COLO829 (cell line): ENCODE measurements at regions not wholly inside any gene's neighbourhood (a gene's known extent, or its start where the extent isn't known, plus 50 kb on each side); places are given as distances from the start of the nearest gene placed in this dataset.

ENCODE experiments used
- DNase-seq: peaks from one replicate; pipeline ENCODE4 v3.0.0; 2012; ENCODE audit warnings: low spot score

GRCh38 chr6:169082093-169082492 lies 171.6 kb downstream of the THBS2 start:
- DNase-seq = no peak

- DNase-seq = no peak
Measured at GRCh38 chr6:169081248-169081647, 172.4 kb downstream of the THBS2 start.

GRCh38 chr6:169079650-169080049 lies 174.0 kb downstream of the THBS2 start:
- peak; percentile 64 for DNase-seq

GRCh38 chr6:169078399-169079145 lies 175.1 kb downstream of the THBS2 start:
- no peak for DNase-seq

GRCh38 chr6:169075915-169076654 lies 177.6 kb downstream of the THBS2 start:
- no peak for DNase-seq

DNA sequence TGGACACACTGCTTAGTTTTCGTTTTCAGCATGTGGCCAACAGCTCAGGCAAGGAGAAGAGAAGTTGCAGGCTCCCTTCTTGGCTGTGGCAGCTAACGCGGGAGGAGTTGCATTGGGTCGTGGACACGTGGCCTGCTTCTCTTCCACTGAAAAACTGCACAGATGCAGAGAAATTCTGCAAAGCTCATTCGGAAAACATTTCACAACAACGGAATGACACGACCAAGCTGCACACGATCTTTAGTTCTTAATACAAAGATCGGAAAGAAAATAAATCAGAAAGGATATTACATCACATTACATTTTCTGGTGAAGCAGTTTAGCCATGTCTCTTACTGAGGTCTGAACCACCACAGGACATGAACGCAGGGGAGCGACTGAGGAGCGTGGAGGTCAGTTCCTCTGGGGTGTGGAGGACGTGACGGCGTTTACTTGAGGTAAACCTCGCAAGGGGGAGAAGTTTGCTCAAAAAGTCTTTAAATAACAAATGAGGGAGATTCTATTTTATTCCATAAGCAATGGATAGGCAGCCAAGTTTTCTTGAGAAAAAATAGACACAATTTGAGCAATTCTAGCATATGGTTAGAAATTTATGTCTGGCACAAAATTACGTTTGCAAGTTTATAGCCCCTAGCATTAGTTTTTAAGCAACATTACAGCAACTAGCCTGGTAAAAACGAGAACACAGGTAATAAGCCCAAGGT lies 178.3 kb downstream of the THBS2 start:
- no peak for DNase-seq

DNA sequence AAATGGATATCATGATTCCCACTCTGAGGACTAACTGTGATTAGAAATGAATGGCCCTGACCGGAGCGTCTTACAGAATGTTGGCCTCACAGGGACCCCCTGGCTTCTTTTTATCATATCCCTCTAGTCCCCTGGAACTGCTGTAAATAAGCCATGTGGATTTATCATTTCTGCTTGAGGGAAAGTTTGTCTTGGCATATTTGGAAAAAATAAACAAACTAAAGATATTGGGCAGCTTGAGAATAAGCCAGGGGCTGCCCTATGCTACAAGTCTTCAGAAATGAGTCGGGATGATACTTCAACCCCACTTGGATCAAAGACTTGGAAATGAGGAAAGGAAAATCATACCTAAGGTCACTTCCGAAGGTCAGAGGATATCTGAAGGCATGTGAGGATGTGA lies 179.1 kb downstream of the THBS2 start:
- DNase-seq = no peak

DNA sequence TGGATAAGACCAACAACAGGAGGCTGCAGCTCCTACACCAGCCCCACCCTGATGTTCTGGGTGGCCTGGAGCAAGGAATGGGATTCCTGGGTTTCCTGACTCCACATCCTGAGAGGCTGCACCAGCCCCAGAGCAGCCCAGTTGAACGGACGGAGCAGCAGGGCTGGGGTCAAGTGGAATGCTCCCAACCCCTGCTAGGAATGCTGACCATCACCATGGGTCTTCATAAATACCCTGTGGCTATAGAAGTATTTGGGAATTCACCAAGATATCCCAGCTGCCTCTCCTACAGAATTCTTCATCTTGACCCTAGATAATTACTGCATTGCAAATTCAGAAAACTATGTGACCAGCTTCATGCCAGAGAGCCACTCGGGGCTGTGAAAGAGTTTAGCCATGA lies 180.3 kb downstream of the THBS2 start:
- DNase-seq = no peak

- no peak for DNase-seq
Measured at GRCh38 chr6:169072127-169073042, 181.3 kb downstream of the THBS2 start.

GRCh38 chr6:169071394-169071793 lies 182.3 kb downstream of the THBS2 start:
- no peak for DNase-seq

DNA sequence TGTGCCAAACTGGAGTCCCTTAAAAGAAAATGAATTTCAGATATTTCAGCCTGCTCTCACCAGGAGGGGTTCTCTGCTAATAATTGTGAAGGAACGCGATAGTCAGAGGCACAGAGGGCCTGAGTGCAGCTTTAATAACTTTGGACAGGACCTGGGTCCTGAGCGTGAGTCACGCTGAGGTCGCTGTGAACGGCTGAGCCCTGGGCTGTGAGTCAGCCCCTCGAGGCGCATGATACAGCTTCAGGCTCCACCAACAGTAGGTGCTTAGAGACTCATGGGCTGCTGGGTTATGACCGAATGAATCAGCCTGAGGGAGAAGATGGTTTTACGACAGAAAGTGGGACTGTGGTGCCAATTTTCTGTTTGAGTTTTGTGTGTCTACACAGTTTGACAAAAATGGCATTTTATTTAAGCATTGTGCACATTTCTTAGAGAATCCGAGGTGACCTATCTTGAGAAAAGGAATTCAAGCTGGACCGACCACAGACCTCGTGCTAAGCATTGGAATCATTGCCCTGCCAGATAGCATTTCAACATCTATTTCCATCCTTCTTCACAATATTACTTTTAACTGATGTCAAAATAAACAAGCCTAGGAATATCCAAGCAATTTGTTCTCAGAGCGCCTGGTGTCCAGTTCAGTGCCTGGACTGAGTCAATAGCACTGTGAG lies 183.0 kb downstream of the THBS2 start:
- DNase-seq = peak; percentile 84

DNA sequence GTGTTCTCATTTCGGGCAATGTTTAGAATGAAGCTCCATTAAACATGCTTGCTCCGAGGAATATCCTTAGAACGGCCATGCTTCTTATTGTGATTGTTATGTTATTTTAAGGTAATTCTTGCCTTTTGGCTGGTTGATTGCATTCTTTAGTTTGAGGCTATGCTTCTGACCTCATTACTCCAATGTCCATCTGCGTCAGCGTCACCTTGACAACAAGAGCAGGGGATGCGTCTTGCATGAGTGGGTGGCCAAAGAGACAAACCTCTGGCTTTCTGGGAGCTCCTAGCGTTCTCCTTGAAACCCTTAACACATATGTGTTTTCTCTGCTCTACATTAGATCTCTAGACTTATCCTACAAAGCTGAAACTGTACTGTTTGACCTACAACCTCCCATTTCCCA lies 184.3 kb downstream of the THBS2 start:
- DNase-seq = no peak

GRCh38 chr6:169064194-169064593 lies 189.5 kb downstream of the THBS2 start:
- no peak for DNase-seq

- no peak for DNase-seq
Measured at GRCh38 chr6:169062272-169062671, 191.4 kb downstream of the THBS2 start.

DNA sequence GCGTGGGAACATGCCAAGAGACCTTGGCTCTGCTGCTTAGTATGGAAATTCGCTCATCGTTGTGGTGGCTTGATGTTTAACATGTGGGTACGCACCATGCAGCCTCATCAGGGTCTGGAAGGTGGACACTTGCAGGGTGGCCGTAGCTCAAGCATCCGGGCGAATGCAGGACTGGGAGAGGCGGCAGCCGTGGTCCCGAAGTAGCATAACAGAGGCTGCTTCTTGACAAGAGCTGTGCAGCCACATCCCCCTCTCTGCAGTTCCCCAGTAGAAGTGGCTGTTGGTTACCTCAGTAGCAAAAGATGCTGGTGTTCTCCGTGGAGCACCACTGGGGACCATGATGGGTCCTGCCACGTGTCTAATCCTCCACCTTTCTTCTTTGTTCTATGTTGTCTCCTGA lies 195.0 kb downstream of the THBS2 start:
- DNase-seq = no peak

GRCh38 chr6:169052462-169052861 lies 201.2 kb downstream of the THBS2 start:
- DNase-seq = no peak

- no peak for DNase-seq
Measured at GRCh38 chr6:169051371-169051770, 202.3 kb downstream of the THBS2 start.

DNA sequence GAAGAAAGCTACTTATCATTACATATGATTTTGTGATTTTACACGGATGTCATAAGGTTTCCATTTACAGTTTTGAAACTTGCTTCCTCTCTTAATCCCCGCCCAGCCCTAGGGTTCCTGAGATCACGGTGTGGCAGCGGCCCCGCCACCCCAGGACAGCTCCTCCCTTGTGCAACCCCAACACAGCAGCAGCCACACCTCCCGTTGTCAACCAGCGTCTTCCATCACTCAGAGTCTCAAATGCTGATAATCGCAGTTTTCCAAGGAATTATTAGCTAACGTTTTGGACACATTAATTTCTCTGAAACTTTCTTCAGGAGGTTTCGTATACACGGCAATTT lies 204.8 kb downstream of the THBS2 start:
- DNase-seq = no peak

GRCh38 chr6:169048185-169048864 lies 205.3 kb downstream of the THBS2 start:
- DNase-seq = no peak

GRCh38 chr6:169047345-169047744 lies 206.3 kb downstream of the THBS2 start:
- no peak for DNase-seq
